B cell (primary cell): ENCODE measurements at regions not wholly inside any gene's neighbourhood (a gene's known extent, or its start where the extent isn't known, plus 50 kb on each side); places are given as distances from the start of the nearest gene placed in this dataset.

Source experiments
- EZH2 ChIP-seq: IDR thresholded peaks from 2 replicates; pipeline ENCODE4 v1.6.1; 2012; ENCODE audit warnings: borderline replicate concordance, low read depth, mild to moderate bottlenecking, moderate library complexity, low read length; ENCODE audit not compliant: insufficient read depth, poor library complexity, severe bottlenecking
- TF ChIP-seq, protein P1 (sequence below): fragments of 200-600 bp; IDR thresholded peaks from one replicate; pipeline ENCODE4 v1.8.0; 2022; ENCODE audit warnings: antibody characterized with exemption, mild to moderate bottlenecking

DNA sequence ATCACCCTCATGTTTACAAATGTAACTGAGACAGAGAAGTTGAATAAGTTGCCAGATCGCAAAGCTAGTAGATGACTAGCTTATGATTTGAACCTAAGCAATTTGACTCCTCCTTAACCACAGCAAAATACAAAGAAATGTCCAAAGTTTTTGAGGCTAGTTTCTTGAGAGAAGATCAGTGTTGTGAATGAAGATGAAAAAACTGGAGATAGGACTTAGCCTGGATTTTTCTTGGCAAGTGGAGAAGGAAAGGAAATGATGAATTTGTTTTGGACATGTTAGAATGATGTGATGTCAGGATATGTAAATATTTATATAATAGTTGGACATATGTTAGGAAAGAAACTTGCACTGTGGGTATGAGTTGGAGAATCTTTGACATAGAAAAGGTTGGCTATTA, 149.8 kb downstream of the LSMEM1 start:
- TF ChIP-seq, protein P1, sequence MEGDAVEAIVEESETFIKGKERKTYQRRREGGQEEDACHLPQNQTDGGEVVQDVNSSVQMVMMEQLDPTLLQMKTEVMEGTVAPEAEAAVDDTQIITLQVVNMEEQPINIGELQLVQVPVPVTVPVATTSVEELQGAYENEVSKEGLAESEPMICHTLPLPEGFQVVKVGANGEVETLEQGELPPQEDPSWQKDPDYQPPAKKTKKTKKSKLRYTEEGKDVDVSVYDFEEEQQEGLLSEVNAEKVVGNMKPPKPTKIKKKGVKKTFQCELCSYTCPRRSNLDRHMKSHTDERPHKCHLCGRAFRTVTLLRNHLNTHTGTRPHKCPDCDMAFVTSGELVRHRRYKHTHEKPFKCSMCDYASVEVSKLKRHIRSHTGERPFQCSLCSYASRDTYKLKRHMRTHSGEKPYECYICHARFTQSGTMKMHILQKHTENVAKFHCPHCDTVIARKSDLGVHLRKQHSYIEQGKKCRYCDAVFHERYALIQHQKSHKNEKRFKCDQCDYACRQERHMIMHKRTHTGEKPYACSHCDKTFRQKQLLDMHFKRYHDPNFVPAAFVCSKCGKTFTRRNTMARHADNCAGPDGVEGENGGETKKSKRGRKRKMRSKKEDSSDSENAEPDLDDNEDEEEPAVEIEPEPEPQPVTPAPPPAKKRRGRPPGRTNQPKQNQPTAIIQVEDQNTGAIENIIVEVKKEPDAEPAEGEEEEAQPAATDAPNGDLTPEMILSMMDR, result no peak
- TF ChIP-seq EZH2, result no peak
